Activated T-helper 1 cell treated with anti-CD3 and anti-CD28 coated beads, Interleukin-2, amount 50 U/mL, for 16 hours (primary cell): ENCODE measurements at regions not wholly inside any gene's neighbourhood (a gene's known extent, or its start where the extent isn't known, plus 50 kb on each side); places are given as distances from the start of the nearest gene placed in this dataset.

Experiments
- DNase-seq, 2 donors: peaks; one replicate each; pipeline ENCODE4 v3.0.0-alpha.2; 2020; ENCODE audit warnings: low read depth in 1 of 2, low spot score in 1 of 2

- no peak for DNase-seq
Measured at GRCh38 chr2:72004201-72004915, 143.3 kb downstream of the CYP26B1 start.

- no peak for DNase-seq
Measured at GRCh38 chr2:72003796-72004195, 143.9 kb downstream of the CYP26B1 start.

GRCh38 chr2:72003124-72003523 lies 144.5 kb downstream of the CYP26B1 start:
- no peak for DNase-seq

GRCh38 chr2:72001937-72002690 lies 145.5 kb downstream of the CYP26B1 start:
- no peak for DNase-seq

GRCh38 chr2:72000110-72000509 lies 147.6 kb downstream of the CYP26B1 start:
- DNase-seq = no peak

GRCh38 chr2:71999580-71999979 lies 148.1 kb downstream of the CYP26B1 start:
- no peak for DNase-seq

- DNase-seq = no peak
Measured at GRCh38 chr2:71997843-71998242, 149.8 kb downstream of the CYP26B1 start.

- no peak for DNase-seq
Measured at GRCh38 chr2:71995067-71995665, 152.5 kb downstream of the CYP26B1 start.

GRCh38 chr2:71992036-71992435 lies 155.6 kb downstream of the CYP26B1 start:
- no peak for DNase-seq

- no peak for DNase-seq
Measured at GRCh38 chr2:71991397-71991796, 156.3 kb downstream of the CYP26B1 start.

GRCh38 chr2:71990826-71991225 lies 156.8 kb downstream of the CYP26B1 start:
- no peak for DNase-seq

- no peak for DNase-seq
Measured at GRCh38 chr2:71990122-71990521, 157.5 kb downstream of the CYP26B1 start.

- DNase-seq = no peak
Measured at GRCh38 chr2:71989671-71990070, 158.0 kb downstream of the CYP26B1 start.

GRCh38 chr2:71988170-71988569 lies 159.5 kb downstream of the CYP26B1 start:
- DNase-seq = no peak

- no peak for DNase-seq
Measured at GRCh38 chr2:71976685-71977084, 171.0 kb downstream of the CYP26B1 start.

GRCh38 chr2:71974846-71975245 lies 172.8 kb downstream of the CYP26B1 start:
- no peak for DNase-seq

- DNase-seq = no peak
Measured at GRCh38 chr2:71971493-71971892, 176.2 kb downstream of the CYP26B1 start.

- DNase-seq = no peak
Measured at GRCh38 chr2:71965530-71965929, 182.1 kb downstream of the CYP26B1 start.

- no peak for DNase-seq
Measured at GRCh38 chr2:71962911-71963694, 184.6 kb downstream of the CYP26B1 start.

- no peak for DNase-seq
Measured at GRCh38 chr2:71962350-71962749, 185.3 kb downstream of the CYP26B1 start.

GRCh38 chr2:71961289-71962027 lies 186.2 kb downstream of the CYP26B1 start:
- DNase-seq = no peak
